Endothelial cell of umbilical vein (primary cell): ENCODE measurements at regions not wholly inside any gene's neighbourhood (a gene's known extent, or its start where the extent isn't known, plus 50 kb on each side); places are given as distances from the start of the nearest gene placed in this dataset.

Experiments
- MYC ChIP-seq: IDR thresholded peaks from one replicate; pipeline ENCODE4 v1.6.1; 2011; ENCODE audit warnings: mild to moderate bottlenecking, low read depth, low read length
- POLR2A ChIP-seq: IDR thresholded peaks from 2 replicates; pipeline ENCODE4 v1.6.1; 2012; ENCODE audit warnings: low read depth, mild to moderate bottlenecking, control low read depth, low read length
- POLR2AphosphoS5 ChIP-seq: IDR thresholded peaks from 2 replicates; pipeline ENCODE4 v1.6.1; 2012; ENCODE audit warnings: low read depth, mild to moderate bottlenecking, control low read depth, low read length, moderate library complexity; ENCODE audit not compliant: insufficient read depth
- TF ChIP-seq, protein P1 (sequence below), 2 donors: IDR thresholded peaks; 1 replicate in 1 of 2; 2 replicates in 1 of 2; pipeline ENCODE4 v1.5.1; 2011; ENCODE audit warnings: low read length in 2 of 2, mild to moderate bottlenecking in 2 of 2, moderate library complexity in 2 of 2, control low read depth in 1 of 2, inconsistent platforms in 1 of 2, low read depth in 1 of 2; ENCODE audit not compliant: insufficient read depth in 1 of 2; ENCODE audit errors: extremely low read depth in 1 of 2

DNA sequence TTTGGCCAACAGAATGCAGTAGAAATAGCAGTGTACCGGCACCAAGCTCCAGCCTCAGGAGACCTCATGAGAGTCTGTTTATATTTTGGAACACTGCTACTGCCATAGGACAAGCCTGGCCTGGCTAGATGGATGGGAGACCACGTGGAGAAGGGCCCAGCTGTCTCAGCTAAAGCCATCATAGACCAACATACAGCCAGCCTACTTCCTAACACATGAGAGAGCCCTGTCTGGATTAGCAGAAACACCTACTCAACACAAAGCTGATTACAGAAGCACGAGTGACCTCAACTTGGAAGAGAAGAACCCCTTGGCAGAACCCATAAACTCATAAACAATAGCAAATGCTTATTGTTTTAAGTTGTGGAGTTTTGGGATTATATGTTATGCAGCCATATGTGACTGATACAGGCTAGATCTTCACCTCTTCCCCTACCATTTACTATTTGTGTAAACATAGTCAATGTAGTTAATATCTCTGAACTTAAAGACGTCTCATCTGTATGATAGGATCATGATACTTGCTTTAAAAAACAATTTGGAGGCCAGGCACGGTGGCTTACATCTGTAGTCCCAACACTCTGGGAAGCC, 199.4 kb upstream of the ZNF217 start:
- TF ChIP-seq POLR2AphosphoS5 (no peak), POLR2A (no peak), MYC (no peak)
- TF ChIP-seq, protein P1, sequence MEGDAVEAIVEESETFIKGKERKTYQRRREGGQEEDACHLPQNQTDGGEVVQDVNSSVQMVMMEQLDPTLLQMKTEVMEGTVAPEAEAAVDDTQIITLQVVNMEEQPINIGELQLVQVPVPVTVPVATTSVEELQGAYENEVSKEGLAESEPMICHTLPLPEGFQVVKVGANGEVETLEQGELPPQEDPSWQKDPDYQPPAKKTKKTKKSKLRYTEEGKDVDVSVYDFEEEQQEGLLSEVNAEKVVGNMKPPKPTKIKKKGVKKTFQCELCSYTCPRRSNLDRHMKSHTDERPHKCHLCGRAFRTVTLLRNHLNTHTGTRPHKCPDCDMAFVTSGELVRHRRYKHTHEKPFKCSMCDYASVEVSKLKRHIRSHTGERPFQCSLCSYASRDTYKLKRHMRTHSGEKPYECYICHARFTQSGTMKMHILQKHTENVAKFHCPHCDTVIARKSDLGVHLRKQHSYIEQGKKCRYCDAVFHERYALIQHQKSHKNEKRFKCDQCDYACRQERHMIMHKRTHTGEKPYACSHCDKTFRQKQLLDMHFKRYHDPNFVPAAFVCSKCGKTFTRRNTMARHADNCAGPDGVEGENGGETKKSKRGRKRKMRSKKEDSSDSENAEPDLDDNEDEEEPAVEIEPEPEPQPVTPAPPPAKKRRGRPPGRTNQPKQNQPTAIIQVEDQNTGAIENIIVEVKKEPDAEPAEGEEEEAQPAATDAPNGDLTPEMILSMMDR (IDR thresholded peaks at IDR 0.05; ENCODE audit: extremely low read depth in 1 of 2, insufficient read depth in 1 of 2, low read depth in 1 of 2, low read length in 2 of 2) = no peak
